Right lung (tissue), 2 donors: ENCODE measurements at regions not wholly inside any gene's neighbourhood (a gene's known extent, or its start where the extent isn't known, plus 50 kb on each side); places are given as distances from the start of the nearest gene placed in this dataset.

Source experiments
- DNase-seq, 2 donors: peaks; one replicate each; pipeline ENCODE4 v3.0.0-alpha.2; 2013

DNA sequence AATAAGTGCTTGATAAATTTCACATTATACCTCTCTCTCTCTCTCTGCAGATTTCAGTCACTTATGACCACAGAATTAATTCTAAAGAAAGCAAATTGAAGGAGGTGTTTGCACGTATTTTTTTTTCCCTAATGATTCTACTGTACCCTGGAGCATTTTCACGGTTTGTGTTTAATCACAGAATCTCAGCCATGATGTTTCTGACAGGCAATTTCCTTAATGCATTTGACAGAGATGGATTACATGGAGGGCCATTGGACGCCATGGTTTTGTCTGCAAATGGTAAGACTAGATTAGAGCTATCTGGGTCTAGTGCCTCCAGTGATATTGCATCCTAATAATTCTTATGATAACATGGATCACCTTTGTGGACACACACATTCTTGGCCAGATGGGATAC, 147.5 kb upstream of the RBFOX1 start:
- DNase-seq = no peak

DNA sequence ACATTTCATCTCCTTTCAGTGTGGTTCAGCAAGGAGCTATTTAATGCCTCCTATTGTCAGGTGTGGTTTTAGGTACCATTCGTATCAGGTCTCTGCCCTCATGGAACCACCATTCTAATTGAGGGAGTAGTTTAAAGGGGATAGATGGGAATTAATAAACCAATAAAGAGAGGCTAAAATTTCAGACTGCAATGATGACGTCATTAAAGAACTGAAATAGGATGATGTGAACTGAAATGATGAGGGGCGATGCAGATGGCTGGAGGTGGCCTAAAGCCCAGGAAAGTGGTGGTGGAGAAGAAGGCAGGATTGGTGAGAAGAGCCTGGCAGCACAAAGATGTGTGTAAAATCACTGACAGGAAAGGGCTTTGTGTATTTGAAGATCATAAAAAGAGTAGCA, 148.9 kb upstream of the RBFOX1 start:
- no peak for DNase-seq

DNA sequence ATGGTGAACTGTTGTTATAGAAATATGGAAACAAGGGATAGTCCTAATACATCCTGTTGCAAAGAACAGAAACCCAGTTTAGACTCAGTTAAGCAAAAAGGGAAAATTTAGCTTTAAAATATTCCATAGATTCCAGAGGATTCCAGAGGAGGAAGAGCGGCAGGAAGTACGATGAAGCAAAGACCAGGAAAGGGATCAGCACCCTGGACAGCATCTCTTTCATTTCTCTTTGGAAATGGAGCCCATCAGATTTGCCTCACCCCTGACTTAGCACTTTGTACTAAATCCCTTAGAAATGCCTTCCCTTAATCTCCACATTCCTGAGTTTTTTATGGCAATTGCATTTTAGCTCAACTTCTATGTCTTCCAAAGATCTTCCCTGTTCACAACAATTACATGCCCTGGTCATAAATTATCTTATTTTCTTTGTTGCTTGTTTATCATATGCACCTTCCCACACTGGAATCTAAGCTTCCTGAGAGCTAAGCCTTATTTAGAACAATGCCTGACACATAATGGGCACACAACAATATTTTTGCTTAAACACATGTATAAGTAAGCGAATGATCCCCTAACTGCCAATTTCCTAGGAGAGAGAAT, 150.0 kb upstream of the RBFOX1 start:
- DNase-seq = no peak

DNA sequence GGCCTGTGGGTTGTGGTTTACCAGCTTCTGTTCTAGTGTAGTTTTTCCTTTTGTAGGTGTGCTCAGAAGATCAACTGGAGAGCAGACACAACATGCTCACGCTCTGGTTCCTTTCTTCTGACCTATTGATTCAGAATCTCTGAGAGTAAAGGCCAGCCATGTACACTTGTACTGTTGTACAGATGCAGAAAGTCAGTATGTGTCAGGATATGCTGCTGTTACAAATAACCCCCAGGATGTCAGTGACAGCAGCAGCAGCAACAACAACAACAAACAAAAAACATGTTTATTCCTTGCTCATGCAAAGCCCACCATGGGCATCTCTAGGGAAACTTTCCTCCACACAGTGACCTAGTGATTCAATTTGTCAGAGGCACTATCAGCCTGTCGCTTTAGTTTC, 154.8 kb upstream of the RBFOX1 start:
- DNase-seq = no peak

DNA sequence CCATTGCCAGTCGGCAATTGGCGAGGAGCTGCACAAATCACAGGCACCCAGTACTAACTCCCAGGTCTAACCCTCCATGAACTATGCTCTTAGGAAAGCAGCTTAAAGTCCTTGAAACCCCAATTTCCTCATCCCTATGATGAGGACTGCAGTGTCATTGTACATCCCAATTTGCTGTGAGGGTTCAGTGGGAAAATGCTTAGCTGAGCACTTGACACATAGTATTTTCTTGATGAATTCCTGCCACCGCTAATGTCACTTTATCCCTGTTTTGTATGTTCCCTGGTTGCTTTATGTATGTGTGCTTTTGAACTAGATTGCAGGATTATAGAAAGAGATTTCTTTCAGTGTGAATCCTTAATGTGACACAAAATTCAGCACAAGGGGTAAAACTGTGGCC, 161.5 kb upstream of the RBFOX1 start:
- DNase-seq = no peak

DNA sequence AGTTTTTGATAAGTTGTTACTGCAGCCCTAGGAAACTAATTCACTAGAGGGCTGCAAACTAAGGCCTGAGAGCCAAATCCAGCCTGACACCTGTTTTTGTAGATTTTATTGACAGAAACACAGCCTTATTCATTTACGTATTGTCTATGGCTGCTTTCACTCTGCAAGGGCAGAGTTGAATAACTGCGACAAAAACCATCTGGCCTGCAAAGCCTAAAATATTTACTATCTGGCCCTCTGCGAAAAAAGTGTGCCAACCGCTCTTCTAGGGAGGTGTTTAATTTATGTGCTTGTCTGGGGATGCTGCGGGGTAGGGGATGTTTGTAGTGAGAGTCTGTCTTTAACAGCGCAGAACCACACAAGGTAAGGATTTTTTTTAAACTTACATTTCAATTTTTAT, 165.0 kb upstream of the RBFOX1 start:
- DNase-seq = no peak

DNA sequence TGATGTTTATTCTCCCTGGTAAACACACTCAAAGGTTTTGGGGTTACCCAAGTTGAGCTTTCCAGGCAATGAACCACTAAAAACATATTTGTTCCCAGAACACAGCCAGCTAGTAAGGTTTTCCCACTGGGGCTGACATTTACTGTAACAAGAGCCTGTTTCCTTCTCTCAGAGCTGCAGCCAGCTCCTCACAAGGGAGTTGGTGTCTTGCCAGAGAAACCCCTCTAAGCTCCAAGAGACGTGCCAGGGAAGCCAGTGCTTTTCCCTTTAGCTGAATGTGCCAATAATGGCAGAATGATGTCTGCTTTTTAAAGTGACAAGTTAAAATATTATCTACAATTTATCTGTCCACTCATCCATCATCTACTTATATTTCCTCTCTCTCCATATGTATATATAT, 170.8 kb upstream of the RBFOX1 start:
- peak in 1 of 2 donors; percentile 3 for DNase-seq

DNA sequence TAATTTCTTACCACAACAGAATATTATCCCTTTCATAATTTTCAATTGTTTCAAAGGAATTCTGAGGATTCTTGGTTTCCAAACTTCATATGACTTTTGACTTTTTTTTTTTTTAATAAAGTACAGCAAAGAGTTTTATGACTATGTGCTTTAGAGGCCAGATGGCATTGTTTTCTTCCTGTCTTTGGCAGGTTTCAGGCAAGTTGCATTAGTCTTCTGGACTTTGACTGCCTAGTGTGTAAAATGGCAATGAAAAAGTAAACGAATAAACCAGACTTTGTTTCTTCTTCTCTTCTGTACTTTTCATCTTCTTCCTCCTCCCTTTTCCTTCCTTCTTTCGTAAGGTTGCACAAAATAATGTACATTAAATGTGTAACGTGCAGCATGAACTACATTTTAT, 172.6 kb upstream of the RBFOX1 start:
- no peak for DNase-seq

DNA sequence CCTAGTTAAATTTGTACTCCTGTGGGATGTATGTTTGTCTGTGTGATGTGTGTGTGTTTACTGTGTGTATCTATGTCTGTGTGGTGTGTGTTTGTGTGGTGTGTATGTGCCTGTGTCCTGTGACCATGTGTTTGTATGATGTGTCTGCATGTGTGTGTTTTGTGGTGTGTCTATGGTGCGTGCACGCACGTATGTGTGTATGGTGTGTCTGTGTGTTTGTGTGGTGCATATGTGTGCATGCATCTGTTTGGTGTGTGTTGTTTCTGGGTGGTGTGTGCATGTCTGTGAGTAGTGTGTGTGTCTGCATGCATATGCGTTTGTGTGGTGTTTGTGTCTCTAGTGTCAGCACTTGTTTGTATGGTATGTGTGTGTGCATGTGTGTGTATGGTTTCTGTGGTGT, 174.2 kb upstream of the RBFOX1 start:
- DNase-seq = no peak

DNA sequence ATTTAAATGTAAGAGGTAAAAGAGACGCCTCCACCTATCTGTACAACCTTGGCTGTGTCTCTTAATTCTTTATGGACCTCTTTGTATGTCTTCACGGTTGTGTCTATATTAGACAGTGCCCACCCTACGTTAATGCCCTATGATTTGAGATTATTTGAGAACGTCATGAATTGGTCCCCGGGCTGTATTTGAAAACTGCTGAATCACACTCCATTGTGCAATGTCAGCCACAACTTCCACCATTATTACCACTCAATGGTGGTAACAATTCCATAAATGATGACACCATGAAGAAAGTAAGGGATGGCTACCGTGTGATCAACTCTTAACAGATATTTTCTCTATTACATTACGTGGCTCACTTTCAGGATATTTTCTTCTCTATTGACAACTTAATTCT, 182.4 kb upstream of the RBFOX1 start:
- DNase-seq = no peak

DNA sequence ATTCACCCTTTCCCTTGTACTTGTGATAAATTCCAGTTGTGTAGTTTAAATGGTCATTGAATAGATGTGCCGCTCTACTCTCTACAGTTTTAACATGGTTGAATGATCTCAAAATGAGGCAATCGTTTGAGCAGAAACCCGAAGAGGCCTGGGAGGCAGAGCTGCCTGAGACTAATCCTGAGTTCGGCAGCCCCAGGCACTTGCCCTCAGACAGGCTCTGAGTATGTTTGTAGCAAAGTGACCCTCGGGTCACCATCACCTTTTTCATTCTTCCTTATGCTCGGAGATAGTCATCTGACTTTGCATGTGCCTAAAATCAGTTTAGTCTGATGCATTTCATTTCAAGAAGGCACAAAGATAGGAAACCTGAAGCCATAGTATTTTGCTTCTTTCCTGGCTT, 184.0 kb upstream of the RBFOX1 start:
- DNase-seq = no peak

DNA sequence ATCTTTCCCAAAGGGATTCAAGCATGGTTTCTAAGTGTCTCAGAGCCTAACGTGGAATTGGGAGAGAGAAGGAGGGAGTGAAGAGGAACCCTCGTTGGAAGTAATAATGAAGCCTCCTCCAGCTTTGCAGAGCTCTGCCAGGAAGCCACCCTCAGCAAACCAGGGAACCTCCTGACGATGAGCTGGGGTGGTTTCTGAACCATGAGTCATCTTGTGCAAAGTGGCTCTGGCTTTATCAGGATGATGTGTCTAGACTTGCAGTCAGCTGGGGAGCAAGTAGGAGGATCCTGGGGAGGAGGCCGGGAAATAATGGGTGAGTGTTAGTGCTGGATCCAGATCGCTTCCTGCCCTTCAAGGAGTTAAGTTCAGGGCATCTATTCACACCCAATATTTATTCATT, 191.7 kb upstream of the RBFOX1 start:
- no peak for DNase-seq

DNA sequence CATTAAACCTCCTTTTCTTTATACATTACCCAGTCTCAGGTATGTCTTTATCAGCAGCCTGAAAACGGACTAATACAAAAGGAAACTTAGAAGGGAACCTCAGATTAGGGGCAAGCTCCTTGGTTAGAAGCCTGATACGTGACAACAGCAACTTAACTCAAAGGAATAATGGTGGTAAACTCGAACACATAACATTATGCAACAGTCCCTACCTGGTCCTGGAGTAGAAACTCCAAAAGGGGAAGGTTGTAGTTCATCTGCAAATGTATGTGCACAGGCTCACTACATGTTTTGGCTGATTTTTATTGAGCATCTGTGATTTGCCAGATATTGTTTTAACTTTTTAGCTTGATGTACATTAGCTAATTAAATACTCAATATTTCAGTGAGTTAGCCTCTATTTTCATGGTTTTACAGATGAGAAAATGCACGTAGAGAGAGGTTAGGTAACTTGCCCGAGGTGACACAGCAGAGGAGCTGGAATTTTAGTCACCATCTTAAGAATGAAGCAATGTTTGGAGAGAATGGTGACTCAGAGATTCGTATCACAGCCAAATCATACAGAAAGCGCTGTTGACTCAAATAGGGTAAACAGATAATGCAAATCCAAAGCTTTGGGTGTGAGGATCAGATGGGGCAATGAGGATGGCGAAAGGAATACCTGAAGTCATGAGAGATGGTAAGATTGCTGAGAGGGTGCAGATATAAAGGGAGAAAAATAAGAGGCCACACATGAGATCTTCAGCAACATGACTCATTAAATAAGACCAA, 194.9 kb upstream of the RBFOX1 start:
- no peak for DNase-seq

DNA sequence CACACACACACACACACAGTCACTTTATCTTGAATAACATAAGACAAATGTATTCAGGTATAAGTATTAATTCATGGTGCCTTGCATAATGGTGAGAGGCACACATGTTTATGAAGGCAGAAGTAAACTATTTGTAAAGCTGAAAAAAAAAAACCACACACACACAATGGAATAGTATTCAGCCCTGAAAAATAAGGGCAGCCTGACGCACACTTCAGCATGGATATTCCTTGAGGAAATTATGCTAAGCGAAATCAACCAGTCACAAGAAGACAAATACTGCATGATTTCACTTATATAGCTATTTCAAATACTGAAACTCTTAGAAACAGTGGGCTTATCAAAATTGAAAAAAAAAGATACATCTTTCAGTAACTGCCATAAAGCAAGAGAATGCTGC, 200.2 kb upstream of the RBFOX1 start:
- no peak for DNase-seq

DNA sequence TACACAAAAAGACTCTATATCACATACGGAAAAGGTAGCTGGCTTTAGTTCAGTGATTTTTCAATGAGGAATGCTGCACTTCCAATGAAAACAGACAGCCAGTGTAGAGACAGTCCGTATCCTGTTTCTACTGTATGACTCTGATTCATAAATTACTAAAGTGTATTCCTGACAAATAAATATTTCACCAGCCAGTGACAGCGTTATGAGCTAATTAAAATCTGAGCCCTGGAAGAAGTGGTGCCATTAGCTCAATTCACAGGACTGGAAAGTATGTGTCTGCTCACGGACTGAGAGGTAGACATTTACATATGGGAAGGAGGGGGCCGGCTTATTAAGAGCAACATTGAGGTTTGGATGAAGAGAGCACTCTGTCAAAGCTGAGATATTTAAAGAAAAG, 207.9 kb upstream of the RBFOX1 start:
- DNase-seq = no peak

DNA sequence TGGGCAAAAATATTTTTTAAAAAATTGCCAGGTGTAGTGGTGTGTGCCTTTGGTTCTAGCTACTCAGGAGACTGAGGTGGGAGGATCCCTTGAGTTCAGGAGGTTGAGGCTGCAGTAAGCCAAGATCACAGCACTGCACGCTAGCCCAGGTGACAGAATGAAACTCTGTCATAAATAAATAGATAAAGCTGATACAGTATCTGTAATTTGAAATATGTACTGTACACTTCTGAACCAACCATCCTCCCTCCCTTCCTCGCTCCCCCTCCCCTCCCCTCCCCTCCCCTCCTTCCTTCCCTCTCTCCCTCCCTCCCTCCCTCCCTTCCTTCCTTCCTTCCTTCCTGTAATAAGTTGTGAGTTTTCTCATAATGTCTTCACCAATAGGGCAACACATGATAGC, 208.4 kb upstream of the RBFOX1 start:
- DNase-seq = no peak

DNA sequence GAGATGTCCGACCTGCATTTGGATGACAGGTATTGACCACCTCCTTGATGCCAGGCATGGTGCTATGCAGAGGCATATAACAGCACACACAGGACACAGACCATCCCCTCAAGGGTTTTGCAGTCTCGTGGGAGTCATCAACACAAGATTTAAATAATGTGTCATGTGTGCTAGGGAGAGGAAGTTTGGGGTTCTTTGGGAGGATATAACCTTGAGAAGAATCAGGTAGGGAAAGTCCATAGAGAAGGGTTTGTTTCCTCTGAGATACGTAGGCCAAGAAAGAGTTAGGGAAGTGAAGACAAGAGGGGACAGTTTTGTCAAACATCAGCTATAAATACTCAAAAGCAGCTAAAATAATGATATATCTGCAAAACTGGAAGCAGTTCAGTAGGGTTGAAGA, 215.9 kb upstream of the RBFOX1 start:
- no peak for DNase-seq

DNA sequence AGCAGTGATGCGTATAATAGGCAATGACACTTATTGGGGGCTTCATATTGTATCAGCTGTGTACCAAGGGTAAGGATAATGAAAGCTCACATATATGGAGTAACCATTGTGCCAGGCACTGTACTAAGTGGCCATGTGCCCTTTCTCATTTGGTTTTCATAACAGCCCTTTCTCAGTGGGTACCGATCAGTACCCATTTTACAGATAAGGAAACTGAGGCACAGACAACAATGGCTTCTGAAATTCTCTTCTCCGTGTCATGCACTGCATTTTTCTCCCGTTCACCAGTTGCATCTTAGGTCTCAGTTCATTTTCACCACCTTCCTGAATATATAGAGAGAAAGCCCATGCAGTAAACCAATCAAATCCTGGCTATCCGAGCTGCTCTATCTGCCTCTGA, 216.7 kb upstream of the RBFOX1 start:
- no peak for DNase-seq

DNA sequence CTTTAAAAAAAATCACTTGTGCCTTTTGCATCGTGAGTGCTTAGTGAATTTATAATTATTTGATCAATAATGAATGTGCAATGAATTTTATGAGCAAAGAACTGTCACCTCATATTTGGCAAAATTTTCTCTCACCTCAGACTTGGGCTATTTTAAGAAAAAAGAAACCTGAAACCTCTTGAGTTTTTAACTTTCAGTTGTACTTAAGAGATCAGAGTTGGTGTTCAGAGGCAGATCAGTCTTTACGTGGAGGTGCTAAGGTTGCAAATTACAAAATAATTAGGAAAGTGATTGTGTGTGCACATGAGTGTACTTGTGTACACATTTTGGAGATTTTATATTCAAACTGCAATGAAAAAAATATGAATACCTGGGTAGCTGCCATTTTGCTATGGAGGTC, 218.7 kb upstream of the RBFOX1 start:
- DNase-seq = no peak

DNA sequence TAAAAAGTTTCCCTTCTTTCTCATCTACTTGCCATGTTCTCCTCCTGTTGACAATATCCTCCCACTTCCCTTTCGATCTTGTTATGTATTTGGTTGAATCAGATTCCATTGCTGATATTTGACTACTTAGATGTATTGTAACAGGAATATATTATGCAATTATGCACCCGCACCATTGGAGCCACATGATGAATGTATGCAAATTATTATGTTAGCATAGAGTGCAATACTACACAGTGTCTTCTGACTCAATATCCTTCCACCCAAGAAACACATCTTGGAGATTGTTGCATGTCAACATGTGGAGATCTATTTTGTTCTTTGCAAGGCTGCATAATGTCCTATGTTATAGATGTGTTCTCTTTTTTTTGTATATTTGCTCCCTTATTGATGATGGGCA, 219.2 kb upstream of the RBFOX1 start:
- no peak for DNase-seq

DNA sequence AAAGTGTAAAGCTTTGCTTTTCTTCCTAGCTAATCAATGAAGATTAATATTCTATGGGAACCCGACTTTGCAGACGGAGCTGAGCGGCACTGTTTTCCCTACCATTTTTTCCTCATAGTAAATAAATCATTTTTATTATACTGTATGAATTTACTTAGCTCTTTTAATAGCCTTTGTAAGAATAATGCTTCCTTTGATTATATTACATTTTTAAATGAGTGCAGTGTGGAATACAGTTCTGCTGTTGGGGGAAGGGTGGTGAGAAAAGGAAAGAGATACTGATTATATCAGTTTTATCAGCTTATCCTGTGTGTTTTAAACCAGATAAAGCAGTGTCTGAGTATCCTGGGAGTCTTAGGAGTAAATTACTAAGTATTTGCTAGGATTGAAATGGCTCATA, 221.4 kb upstream of the RBFOX1 start:
- DNase-seq = no peak

DNA sequence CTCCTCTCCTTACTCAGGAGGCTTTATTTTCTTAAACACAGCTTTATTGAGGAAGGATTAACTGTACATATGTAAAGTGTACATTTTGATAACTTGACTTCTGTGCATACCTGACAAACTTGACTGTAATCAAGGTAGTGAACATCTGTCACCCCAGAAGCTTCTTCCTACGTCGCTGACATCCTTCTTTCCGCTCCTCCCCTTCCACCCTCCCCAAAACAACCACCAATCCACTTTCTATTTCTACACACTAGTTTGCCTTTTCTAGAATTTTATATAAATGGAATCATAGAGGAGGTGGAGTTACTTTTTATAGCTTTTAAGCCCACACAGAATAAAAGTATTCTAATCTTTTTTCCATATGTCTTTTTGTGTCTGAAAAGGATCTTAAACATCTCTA, 225.2 kb upstream of the RBFOX1 start:
- DNase-seq = no peak

DNA sequence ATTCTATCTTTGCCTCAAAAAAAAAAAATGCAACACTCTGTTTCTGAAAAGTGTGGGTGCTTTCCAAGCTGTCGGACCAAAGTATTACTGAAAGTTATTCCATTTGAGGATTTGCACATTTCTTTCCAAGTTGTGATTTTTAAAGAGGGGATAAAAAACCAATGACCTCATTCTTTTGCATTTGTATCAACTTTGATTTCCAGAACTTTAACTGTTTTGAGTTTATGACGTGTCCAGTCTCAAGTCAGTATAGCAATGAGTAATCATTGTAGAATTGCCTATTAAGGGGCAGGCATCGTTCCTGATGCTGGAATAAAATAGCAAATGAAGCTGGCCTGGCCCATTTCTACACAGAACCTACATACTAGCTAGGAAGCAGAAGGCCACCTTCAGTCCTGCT, 229.6 kb upstream of the RBFOX1 start:
- DNase-seq = no peak

DNA sequence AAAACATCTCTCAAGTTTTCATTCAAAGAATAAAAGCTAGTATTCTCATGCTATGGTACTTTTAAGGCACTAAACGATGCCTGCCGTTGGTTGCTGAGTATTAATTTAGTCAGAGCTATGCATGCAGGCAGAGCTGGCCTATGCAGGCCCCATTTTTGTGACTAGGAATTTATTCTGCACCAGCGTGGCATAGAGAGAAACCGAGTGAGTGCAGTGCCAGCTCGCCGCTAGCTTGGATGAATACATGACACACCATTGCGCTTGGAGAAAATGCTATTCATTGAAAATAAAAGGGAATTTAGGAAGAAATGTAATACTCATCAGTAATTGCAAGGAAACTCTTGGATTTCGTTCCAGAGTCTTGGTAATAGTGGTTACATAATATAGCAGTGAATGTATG, 231.6 kb upstream of the RBFOX1 start:
- DNase-seq = no peak
